Mucosa of rectum (tissue), 2 donors: ENCODE measurements at regions not wholly inside any gene's neighbourhood (a gene's known extent, or its start where the extent isn't known, plus 50 kb on each side); places are given as distances from the start of the nearest gene placed in this dataset.

Experiments
- H3K27ac ChIP-seq, 2 donors: one replicate each; pipeline ENCODE4 v1.7.0; 2013; ENCODE audit warnings: inconsistent platforms in 2 of 2, low read depth in 2 of 2, low read length in 2 of 2
- H3K27me3 ChIP-seq, 2 donors: one replicate each; pipeline ENCODE4 v1.7.0; 2013; ENCODE audit warnings: low read length in 2 of 2; ENCODE audit not compliant: control insufficient read depth in 2 of 2, insufficient read depth in 2 of 2
- H3K36me3 ChIP-seq, 2 donors: one replicate each; pipeline ENCODE4 v1.7.0; 2013; ENCODE audit warnings: low read length in 2 of 2; ENCODE audit not compliant: control insufficient read depth in 2 of 2, insufficient read depth in 2 of 2
- H3K4me1 ChIP-seq, 2 donors: one replicate each; pipeline ENCODE4 v1.7.0; 2013; ENCODE audit warnings: low read length in 2 of 2, mild to moderate bottlenecking in 1 of 2; ENCODE audit not compliant: control insufficient read depth in 2 of 2, insufficient read depth in 2 of 2
- H3K4me3 ChIP-seq, 2 donors: one replicate each; pipeline ENCODE4 v1.7.0; 2013; ENCODE audit warnings: low read length in 2 of 2
- H3K9ac ChIP-seq, 2 donors: one replicate each; pipeline ENCODE4 v1.7.0; 2013; ENCODE audit warnings: low read length in 2 of 2, low read depth in 1 of 2, mild to moderate bottlenecking in 1 of 2
- H3K9me3 ChIP-seq, 2 donors: one replicate each; pipeline ENCODE4 v1.7.0; 2013; ENCODE audit warnings: low read length in 2 of 2; ENCODE audit not compliant: control insufficient read depth in 2 of 2
- donor health status: healthy.
- donor health status: Normal muscosa, but diverticular disease.

- Histone ChIP-seq H3K4me3 (no peak overlapping the region), H3K9ac (no peak overlapping the region), H3K9me3 (no peaks in the 10 kb centered on the region), H3K27me3 (no peaks in the 10 kb centered on the region), H3K27ac (no peak overlapping the region), H3K36me3 (no peaks in the 10 kb centered on the region), H3K4me1 (no peaks in the 10 kb centered on the region)
Observed at GRCh38 chr9:82665324-82665723, 397.6 kb downstream of the RASEF start.

DNA sequence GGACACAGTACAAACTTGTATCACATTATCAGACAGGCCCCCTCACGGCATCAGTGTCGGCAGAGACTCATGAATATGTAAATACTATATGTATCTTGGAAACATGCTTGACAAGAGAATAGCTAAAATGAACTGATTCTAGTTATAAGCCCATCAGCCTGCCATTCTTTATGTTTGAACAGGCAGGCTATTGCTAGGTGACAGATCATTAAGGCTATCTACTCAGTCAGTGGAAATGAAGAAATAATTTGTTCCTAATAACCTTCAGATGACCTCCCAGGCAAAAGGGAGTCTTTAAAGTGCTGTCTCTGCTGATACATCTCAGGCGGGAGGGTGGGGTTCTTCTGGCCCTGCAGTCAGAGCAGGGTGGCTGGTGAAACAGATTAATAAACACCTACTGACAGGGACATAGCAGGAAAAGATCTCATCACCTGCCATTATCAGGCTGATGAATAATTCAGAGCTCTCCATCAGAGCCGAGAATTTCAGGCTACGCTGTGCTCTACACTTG, 394.2 kb downstream of the RASEF start:
- Histone ChIP-seq H3K4me3 (no peak overlapping the region), H3K27me3 (no peaks in the 10 kb centered on the region), H3K4me1 (no peaks in the 10 kb centered on the region), H3K27ac (no peak overlapping the region), H3K36me3 (no peaks in the 10 kb centered on the region), H3K9ac (no peak overlapping the region), H3K9me3 (no peaks in the 10 kb centered on the region)

DNA sequence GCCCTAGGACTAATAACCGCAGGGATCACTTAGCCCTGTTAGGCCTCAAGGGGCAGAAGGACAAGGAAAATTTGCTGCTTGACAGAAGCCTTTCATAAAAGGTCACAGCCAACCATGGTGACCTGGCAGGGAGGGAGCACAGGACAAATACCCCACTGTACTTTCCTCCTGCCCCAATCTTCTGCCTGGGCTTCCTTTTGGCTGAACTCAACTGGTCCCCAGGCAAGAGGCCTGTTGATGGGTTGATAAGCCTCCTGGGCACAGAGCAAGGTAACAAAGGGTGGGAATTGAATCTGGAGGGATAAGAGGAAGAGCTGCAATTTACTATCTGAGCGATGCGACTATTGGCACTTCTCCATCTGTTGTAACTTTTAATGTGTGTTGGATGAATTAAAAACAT, 392.9 kb downstream of the RASEF start:
- no peak overlapping the region for H3K9ac ChIP-seq

DNA sequence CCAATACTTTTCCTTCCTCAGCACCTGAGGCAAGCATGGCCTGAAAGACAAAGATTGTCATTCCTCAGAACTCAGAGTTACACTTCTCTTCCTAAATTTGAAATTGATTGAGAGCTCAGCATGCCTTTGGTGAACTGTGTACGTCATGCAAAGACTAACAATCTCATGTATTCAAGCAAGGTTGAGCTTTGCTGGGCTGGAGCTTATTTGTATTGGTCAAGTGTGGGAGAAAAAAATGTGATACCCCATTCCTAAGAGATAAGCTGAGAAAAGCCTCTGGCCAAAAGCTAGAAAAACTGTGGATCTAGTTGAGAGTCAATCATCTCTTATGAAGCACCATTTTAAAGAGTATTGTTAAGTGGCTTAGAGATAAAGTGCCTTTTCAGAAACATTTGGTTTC, 392.2 kb downstream of the RASEF start:
- no peaks in the 10 kb centered on the region for H3K9me3 ChIP-seq
- H3K27me3 ChIP-seq: no peaks in the 10 kb centered on the region
- no peak overlapping the region for H3K4me3 ChIP-seq
- no peak overlapping the region for H3K9ac ChIP-seq
- no peaks in the 10 kb centered on the region for H3K4me1 ChIP-seq
- no peak overlapping the region for H3K27ac ChIP-seq
- H3K36me3 ChIP-seq: no peaks in the 10 kb centered on the region

More for the DNA sequence above, 392.9 kb downstream of the RASEF start:
- no peaks in the 10 kb centered on the region for H3K9me3 ChIP-seq
- H3K27me3 ChIP-seq: no peaks in the 10 kb centered on the region
- H3K27ac ChIP-seq: no peak overlapping the region
- no peaks in the 10 kb centered on the region for H3K4me1 ChIP-seq
- no peaks in the 10 kb centered on the region for H3K36me3 ChIP-seq
- no peak overlapping the region for H3K4me3 ChIP-seq

DNA sequence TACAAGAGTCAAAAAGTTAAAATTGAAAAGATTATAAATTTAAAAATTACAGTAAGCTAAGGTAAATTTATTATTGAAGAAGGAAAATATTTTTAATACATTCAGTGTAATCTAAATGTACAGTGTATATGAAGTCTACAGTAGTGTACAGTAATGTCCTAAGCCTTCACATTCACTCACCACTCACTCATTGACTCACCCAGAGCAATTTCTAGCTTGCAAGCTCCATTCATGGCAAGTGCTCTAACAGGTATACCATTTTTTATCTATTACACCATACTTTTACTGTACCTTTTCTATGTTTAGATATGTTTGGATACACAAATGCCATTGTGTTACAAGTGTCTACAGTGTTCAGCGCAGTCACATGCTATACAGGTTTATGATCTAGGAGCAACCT, 389.7 kb downstream of the RASEF start:
- H3K27me3 ChIP-seq: no peaks in the 10 kb centered on the region
- no peaks in the 10 kb centered on the region for H3K9me3 ChIP-seq
- no peaks in the 10 kb centered on the region for H3K36me3 ChIP-seq
- no peak overlapping the region for H3K27ac ChIP-seq
- H3K4me3 ChIP-seq: no peak overlapping the region
- no peaks in the 10 kb centered on the region for H3K4me1 ChIP-seq
- no peak overlapping the region for H3K9ac ChIP-seq

DNA sequence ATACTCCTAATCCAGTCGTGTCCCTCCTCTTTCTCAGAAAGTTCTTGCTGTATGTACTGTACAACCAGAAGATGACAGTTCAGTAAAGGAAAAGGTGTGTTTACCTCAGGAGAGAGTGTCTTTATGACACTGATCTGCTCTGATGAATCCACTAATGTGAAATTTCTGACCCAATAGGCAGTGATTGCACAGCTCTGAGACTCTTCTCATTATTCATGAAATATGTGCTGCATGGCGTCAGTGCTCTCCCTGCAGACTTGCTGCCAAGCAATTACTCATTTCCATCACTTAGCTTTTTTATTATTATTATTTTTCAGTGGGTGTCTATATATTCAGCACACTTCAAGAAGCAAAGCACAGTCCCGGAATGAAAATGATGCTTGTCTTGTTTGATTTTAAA, 389.0 kb downstream of the RASEF start:
- Histone ChIP-seq H3K4me1 (no peaks in the 10 kb centered on the region), H3K36me3 (no peaks in the 10 kb centered on the region), H3K9me3 (no peaks in the 10 kb centered on the region), H3K27me3 (no peaks in the 10 kb centered on the region), H3K9ac (no peak overlapping the region), H3K27ac (no peak overlapping the region), H3K4me3 (no peak overlapping the region)

GRCh38 chr9:82675102-82675501, 387.8 kb downstream of the RASEF start:
- Histone ChIP-seq H3K36me3 (no peaks in the 10 kb centered on the region), H3K27ac (no peak overlapping the region), H3K9me3 (no peaks in the 10 kb centered on the region), H3K4me1 (no peaks in the 10 kb centered on the region), H3K27me3 (no peaks in the 10 kb centered on the region), H3K9ac (no peak overlapping the region), H3K4me3 (no peak overlapping the region)

- no peak overlapping the region for H3K4me3 ChIP-seq
- no peaks in the 10 kb centered on the region for H3K36me3 ChIP-seq
- no peak overlapping the region for H3K27ac ChIP-seq
- no peaks in the 10 kb centered on the region for H3K9me3 ChIP-seq
- H3K4me1 ChIP-seq: no peaks in the 10 kb centered on the region
- no peak overlapping the region for H3K9ac ChIP-seq
- no peaks in the 10 kb centered on the region for H3K27me3 ChIP-seq
Observed at GRCh38 chr9:82675605-82676004, 387.3 kb downstream of the RASEF start.

DNA sequence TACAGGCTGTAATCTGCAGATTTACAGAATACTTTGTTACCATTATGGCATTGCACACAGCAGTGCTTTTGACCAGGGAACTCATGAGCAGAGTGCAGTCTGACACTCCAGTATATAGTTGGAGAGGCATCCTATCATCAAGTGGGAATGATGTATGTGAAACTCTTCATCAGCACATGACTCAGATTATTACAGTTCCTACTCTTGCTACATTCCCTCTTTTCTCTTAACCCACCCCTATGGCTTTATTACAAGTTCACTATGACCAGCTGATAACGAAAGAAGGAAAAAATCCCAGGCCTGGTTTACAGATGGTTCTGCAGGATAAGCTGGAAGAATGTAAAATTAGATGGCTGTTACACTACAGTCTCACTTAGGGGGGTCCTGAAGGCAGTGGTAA, 385.9 kb downstream of the RASEF start:
- H3K9me3 ChIP-seq: no peaks in the 10 kb centered on the region
- no peak overlapping the region for H3K9ac ChIP-seq
- H3K27me3 ChIP-seq: no peaks in the 10 kb centered on the region
- H3K36me3 ChIP-seq: no peaks in the 10 kb centered on the region
- H3K4me3 ChIP-seq: no peak overlapping the region
- H3K4me1 ChIP-seq: no peaks in the 10 kb centered on the region
- H3K27ac ChIP-seq: no peak overlapping the region

DNA sequence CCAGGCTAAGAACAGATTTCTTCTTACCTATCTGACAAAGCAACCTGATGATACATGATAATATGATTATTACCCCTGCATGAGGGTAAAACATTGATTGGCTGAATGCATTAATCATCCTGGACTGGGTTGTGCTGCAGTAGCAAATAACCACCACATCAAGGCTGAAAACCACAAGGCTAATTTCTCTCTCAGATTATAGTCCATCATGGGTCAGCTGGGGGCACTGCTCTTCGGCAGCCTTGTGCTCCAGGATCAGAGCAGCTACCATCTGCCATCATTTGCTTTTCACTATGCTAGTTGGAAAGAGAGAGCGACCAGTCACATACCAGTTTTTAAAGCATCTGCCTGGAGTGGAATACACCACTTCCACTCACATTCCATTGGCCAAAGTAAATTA, 383.5 kb downstream of the RASEF start:
- Histone ChIP-seq H3K27ac (no peak overlapping the region), H3K27me3 (no peaks in the 10 kb centered on the region), H3K36me3 (no peaks in the 10 kb centered on the region), H3K4me1 (no peaks in the 10 kb centered on the region), H3K9ac (no peak overlapping the region), H3K4me3 (no peak overlapping the region), H3K9me3 (no peaks in the 10 kb centered on the region)
